Fibroblast of skin of left quadriceps (primary cell): ENCODE measurements at regions not wholly inside any gene's neighbourhood (a gene's known extent, or its start where the extent isn't known, plus 50 kb on each side); places are given as distances from the start of the nearest gene placed in this dataset.
A peak's percentile ranks its signal among the peaks of the same experiment; 100 is the strongest.
"Not testable (repeated sequence)": the region's sequence is repeated elsewhere in the genome, so short reads cannot be mapped to it uniquely, and the experiment has no call there.

Experiments used
- DNase-seq, 2 experiments: peaks; one replicate each; pipeline ENCODE4 v3.0.0-alpha.2; 2013; ENCODE audit warnings: low read depth in 2 of 2

GRCh38 chr4:129998436-129999150, 902.6 kb downstream of the C4orf33 start:
- no peak for DNase-seq

- no peak for DNase-seq
Measured at GRCh38 chr4:129999156-129999555, 903.2 kb downstream of the C4orf33 start.

DNA sequence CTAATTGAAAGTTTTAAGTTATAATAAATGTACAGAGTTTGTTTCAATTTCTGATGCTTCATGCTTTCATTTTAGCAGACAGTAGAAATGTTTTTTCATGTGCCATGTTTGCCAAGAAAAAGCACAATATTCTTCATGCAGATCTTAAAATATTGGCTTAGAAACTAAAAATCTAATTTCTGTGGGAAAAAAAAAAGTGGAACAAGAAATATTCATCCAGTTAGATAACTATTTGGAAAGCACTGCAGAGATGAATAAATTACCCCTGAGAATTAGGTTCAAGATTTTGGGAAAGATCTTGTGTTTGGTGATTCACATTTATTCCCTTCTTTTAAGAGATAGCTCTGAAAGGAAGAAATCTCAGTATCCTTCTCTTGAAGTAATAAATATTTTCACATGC, 912.5 kb downstream of the C4orf33 start:
- DNase-seq = no peak

- DNase-seq = not testable (repeated sequence)
Measured at GRCh38 chr4:130012806-130013205, 916.9 kb downstream of the C4orf33 start.

GRCh38 chr4:130021706-130022105, 925.8 kb downstream of the C4orf33 start:
- no peak for DNase-seq

DNA sequence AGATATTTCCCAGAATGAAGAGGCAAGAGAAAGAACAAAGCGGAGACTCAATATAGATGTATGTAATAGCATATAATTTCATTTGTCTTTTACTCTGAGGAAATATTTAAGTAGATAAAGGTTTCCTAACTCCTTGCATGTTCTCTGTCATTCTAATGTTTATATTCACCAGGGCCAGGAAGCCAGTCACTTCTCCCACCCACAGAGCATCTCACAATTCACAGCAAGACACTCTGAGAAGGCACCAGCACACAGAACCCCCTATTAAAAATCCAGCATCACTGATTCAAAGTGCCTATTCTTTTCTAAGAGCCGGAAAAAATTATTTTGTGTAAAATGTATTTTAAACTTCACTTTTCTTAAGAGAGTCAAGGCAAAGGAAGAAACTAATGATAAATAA, 927.1 kb downstream of the C4orf33 start:
- DNase-seq = no peak

- DNase-seq = no peak
Measured at GRCh38 chr4:130025701-130026100, 929.7 kb downstream of the C4orf33 start.

DNA sequence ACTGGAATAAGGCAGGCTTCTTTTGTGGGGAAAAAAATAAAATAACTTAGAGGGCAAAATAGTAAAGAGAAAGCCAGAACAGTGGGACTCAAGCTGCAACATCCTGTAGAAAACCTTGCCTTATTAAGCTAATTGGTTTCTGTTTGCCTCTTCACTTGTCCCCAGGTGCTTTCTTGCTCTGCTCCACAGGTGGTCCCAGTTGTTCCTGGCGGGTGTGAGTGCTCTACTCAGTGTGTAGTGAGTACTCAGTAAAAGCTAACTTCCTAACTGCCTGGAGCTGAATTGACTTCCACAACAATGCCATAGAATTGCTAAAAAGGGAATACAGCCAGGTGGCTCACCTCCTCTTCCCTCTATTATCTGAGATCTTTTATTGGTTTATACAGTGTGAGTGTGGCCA, 930.2 kb downstream of the C4orf33 start:
- no peak for DNase-seq

DNA sequence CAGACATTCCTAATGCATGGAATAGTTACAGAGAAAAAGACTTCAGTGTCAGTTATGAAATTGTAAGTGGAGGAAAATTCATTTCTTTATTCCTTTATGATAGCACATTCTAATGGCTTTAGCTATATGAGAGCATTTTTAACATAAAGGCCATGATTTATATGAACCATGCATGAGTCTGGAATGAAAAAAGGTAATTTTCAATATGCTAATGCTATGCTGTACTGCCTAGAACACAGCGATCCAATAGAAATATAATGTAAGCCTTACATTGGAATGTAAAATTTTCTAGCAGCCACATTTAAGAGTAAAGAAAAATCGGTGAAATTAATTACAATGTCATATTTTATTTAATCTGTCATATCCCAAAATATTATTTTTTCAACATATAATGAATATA, 932.0 kb downstream of the C4orf33 start:
- DNase-seq = no peak

- no peak for DNase-seq
Measured at GRCh38 chr4:130028552-130028951, 932.6 kb downstream of the C4orf33 start.

GRCh38 chr4:130029442-130029841, 933.5 kb downstream of the C4orf33 start:
- no peak for DNase-seq

GRCh38 chr4:130031858-130032257, 935.9 kb downstream of the C4orf33 start:
- DNase-seq = no peak

- not testable (repeated sequence) for DNase-seq
Measured at GRCh38 chr4:130033657-130034056, 937.7 kb downstream of the C4orf33 start.

- DNase-seq = no peak
Measured at GRCh38 chr4:130034876-130035275, 938.9 kb downstream of the C4orf33 start.

DNA sequence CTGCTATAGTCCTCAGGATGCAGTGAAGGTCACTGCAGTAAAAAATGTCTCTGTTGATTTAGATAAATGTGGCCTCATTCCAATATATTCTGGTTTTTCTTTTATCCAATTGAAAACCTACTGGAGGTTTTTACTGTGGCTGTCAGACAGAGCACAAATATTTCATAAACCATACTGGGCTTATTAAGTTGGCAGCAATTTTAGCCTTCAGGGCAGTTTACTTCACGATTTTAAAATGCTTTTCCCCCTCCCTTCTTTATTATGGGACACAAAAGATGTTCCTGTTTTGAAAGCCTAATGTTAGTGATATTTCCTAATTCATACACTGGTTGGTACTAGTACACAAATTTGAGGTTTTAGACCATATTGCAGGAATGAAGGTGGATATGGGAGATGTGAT, 939.4 kb downstream of the C4orf33 start:
- DNase-seq = no peak

GRCh38 chr4:130037866-130038265, 941.9 kb downstream of the C4orf33 start:
- DNase-seq = not testable (repeated sequence)

GRCh38 chr4:130038540-130038939, 942.6 kb downstream of the C4orf33 start:
- DNase-seq = not testable (repeated sequence)

DNA sequence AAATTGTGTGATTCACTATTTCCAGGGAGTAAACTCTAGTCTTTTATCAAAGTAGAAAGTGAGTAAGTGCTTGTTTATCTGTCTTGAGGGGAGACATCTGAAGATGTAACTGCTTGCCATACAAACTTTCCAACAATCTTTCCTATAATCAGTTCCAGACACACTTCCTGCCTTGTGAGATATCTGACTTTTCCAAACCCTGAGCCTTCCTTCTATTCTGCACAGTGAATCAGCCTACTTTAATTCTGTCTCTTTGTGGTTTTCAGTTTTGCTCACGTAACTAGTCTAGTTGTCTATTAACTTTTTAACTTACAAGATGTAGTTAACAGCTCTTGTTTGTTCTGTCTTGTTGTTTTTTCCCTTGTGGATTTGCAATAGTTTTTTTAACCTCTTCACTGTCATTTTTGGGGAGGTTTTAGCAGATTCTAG, 947.8 kb downstream of the C4orf33 start:
- peak; percentile 70 to 73 for DNase-seq

GRCh38 chr4:130044788-130045531, 949.0 kb downstream of the C4orf33 start:
- DNase-seq = no peak

DNA sequence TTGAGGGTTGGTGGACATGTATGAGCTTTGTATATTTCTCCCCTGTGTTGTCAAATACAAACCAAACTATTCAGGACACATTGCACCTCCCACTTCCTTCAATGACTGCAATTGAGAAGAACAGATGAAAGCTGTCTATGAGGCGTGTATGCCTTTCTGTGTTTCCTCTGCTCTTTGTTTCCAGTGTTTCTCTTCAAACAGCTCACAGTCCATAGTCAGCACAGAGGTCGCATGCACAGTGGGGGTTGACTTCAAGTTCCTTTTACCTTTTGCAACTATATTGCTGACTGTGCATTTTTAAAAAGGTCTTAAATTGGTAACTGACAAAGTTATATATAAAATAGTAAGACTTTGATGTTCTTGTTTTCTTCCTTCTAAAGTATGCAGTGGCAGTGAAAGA, 957.8 kb downstream of the C4orf33 start:
- DNase-seq = no peak

GRCh38 chr4:130054908-130055307, 959.0 kb downstream of the C4orf33 start:
- DNase-seq = no peak

GRCh38 chr4:130056286-130056685, 960.3 kb downstream of the C4orf33 start:
- DNase-seq = no peak

GRCh38 chr4:130064471-130064870, 968.5 kb downstream of the C4orf33 start:
- no peak for DNase-seq
